ENCODE measurements at regions not wholly inside any gene's neighbourhood (a gene's known extent, or its start where the extent isn't known, plus 50 kb on each side); places are given as distances from the start of the nearest gene placed in this dataset.

GRCh38 chr10:93186653-93187052 lies 113.0 kb downstream of the CYP26A1 start:
- RAD21 ChIA-PET (ENCODE audit: low non-redundant PET in 1 of 2, low total read pairs in 2 of 2, uncharacterized antibody in 2 of 2, unreplicated experiment in 2 of 2), result no interaction called here
- BruUV-seq (replicated peaks), result no TSS peak
- POLR2A ChIA-PET, result no interaction called here
- H3K27ac ChIP-seq (ENCODE audit: low read depth, low read length), result no peak overlapping the region
- H3K36me3 ChIP-seq (ENCODE audit: control insufficient read depth in 1 of 2, insufficient read depth in 2 of 2, low read length in 2 of 2), result no peaks in the 10 kb centered on the region
- H3K9me2 ChIP-seq (ENCODE audit: insufficient read depth), result no peaks in the 10 kb centered on the region
- H3K79me2 ChIP-seq (ENCODE audit: insufficient read depth, low read length), result no peaks in the 10 kb centered on the region
- no peaks in the 10 kb centered on the region for H3K4me1 ChIP-seq (ENCODE audit: control insufficient read depth in 1 of 2, insufficient read depth in 2 of 2, low read length in 2 of 2)
- DNase-seq (ENCODE audit: low read depth, low spot score) (no peak), ATAC-seq (no peak)
- TF ChIP-seq ZNF274 (IDR thresholded peaks at IDR 0.05; ENCODE audit: low read depth, low read length) (no peak), EZH2 (IDR thresholded peaks at IDR 0.05) (no peak), MAX (IDR thresholded peaks at IDR 0.05) (no peak), SIN3A (IDR thresholded peaks at IDR 0.05; ENCODE audit: low read depth) (no peak), EZH2phosphoT487 (IDR thresholded peaks at IDR 0.05; ENCODE audit: borderline replicate concordance) (no peak), ATF3 (IDR thresholded peaks at IDR 0.05) (no peak), RAD21 (IDR thresholded peaks at IDR 0.05; ENCODE audit: low read depth) (no peak), REST (IDR thresholded peaks at IDR 0.05; ENCODE audit: low read depth) (no peak), EGR1 (IDR thresholded peaks at IDR 0.05; ENCODE audit: low read depth) (no peak), SP1 (IDR thresholded peaks at IDR 0.05; ENCODE audit: low read depth) (no peak), YY1 (IDR thresholded peaks at IDR 0.05; ENCODE audit: extremely low read depth, insufficient replicate concordance, low read depth, low read length) (no peak), CBX3 (IDR thresholded peaks at IDR 0.05; ENCODE audit: low read depth) (no peak), JUND (IDR thresholded peaks at IDR 0.05) (no peak), CTCF (IDR thresholded peaks at IDR 0.05 in 2 of 3, conservative IDR thresholded peaks at IDR 0.05 in 1 of 3; ENCODE audit: borderline replicate concordance in 1 of 3, insufficient read depth in 1 of 3, low read depth in 2 of 3, low read length in 2 of 3) (no peak), ZFX (IDR thresholded peaks at IDR 0.05) (no peak), TCF7L2 (IDR thresholded peaks at IDR 0.05; ENCODE audit: borderline replicate concordance, extremely low read depth, insufficient read depth, insufficient read length) (no peak), SRF (IDR thresholded peaks at IDR 0.05; ENCODE audit: low read depth) (no peak)
- no peak overlapping the region for H3K9ac ChIP-seq (ENCODE audit: low read length)
- H2AFZ ChIP-seq (ENCODE audit: low read depth, low read length, poor library complexity, severe bottlenecking), result no peak overlapping the region
- H3K4me3 ChIP-seq (replicated peaks in 1 of 2; ENCODE audit: low read depth in 1 of 2, low read length in 2 of 2), result no peak overlapping the region
- CTCF ChIA-PET, result no interaction called here
- H3K4me2 ChIP-seq (ENCODE audit: low read length), result no peak overlapping the region
- H4K20me1 ChIP-seq (ENCODE audit: insufficient read depth), result no peaks in the 10 kb centered on the region
- intact Hi-C loops (cut with micrococcal nuclease), result no loop called here
- no peaks in the 10 kb centered on the region for H3K27me3 ChIP-seq (ENCODE audit: insufficient read depth, low read length)
- no peaks in the 10 kb centered on the region for H3K9me3 ChIP-seq (ENCODE audit: control insufficient read depth in 1 of 2, insufficient read depth in 1 of 2, low read depth in 1 of 2, low read length in 2 of 2)

Measured in HCT116 (cell line).